ENCODE measurements at regions not wholly inside any gene's neighbourhood (a gene's known extent, or its start where the extent isn't known, plus 50 kb on each side); places are given as distances from the start of the nearest gene placed in this dataset.
"Not testable (repeated sequence)": the region's sequence is repeated elsewhere in the genome, so short reads cannot be mapped to it uniquely, and the experiment has no call there.

DNA sequence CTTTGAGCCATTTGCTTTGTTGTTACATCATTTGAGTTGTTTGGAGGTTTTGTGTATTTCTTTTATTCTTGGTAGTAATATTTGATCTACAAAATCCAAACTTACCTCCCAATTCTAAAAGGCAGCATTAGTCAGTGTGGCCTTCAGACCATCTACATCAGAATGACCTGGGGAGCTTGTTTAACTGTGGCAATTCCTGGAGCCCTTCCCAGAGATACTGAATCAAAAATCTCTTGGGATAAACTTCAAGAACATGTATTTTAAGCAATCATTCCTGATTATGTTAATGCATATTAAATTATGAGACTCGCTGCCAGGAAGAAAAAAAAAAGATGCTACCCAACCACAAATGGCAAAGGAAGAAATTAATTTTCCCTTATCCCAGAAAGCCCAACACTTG is 268.9 kb upstream of the PDE4D start:
- DNase-seq, result no peak

DNA sequence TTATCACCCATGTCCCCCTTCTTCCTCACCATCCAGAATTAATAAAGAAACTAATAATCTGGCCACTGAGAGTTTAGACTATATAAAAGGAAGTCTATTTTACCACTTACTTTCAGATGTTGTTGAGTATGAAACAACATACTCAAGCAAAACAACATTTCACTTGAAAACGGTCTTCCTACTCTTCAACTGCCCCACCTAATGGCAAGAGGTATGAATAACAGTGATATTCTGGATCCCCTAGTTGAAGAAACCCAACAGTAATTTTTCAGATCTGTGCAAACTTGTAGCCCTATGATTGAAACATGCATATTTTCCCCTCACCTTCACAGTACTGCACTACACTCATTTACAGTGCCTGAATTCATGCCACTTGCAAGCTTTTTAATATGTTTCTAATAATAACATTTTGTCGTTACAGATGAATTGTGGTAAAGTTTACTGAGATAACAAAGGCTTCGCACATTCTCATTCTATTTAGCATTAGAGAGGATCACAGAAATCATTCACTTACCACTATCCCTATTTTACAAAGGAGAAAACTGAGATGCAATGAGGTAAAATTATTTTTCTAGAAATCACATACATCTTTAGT is 267.9 kb upstream of the PDE4D start:
- no peak for DNase-seq

DNA sequence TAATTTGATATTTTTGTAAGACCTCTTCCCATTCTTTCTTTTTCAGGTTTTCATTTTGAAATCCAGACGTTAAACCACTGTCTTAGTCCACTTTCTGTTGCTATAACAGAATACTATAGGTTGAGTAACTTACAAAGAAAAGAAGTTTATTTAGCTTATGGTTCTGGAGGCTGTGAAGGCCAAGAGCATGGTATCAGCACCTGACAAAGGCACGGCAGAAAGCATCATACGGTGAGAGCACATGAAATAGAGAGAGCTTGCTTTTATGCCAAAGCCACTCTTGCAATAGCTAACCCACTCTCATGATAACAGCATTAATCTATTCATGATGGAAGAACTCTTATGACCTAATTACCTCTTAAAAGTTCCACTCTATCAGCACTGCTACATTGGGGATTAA is 255.6 kb upstream of the PDE4D start:
- no peak for DNase-seq

GRCh38 chr5:60148366-60148765 is 254.8 kb upstream of the PDE4D start:
- DNase-seq, result no peak

DNA sequence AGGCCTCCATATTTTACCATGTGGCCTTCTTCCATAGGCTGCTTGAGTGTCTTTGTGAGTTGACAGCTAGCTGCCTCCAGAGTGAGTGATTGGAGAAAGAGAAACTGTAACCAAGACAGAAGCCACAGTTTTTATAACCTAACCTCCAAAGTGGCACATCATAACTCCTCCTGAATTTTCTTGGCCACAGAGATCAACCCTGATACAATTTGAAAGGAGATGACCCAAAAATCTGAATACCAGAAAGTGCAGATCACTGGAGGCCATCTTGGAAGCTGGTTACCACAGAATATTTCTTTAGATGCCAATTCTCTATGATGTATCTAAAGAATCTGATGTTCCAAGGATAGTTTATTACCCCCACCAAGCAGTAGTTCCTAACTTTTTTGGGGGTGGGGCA is 254.3 kb upstream of the PDE4D start:
- DNase-seq, result no peak

- DNase-seq, result no peak
These were observed 250.5 kb upstream of the PDE4D start for GRCh38 chr5:60143942-60144549.

DNA sequence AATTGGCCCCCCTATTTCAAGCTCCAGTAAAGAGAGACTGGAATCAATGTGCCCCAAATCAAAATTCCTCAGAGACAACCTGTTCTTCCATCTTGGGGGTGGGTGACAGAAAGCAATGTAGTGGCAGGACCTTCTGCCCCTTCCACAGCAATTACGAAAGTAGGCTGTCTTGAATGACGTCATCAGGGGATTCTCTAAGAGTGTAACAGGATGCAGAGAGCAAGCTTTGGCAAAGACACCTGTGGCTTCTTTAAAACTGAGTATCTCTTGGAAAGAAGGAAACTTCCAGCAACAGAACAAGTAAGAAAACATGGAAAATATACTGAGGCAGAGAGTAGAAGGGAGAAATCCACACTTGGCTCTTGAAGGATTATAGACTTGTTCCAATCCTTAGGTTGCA is 247.6 kb upstream of the PDE4D start:
- DNase-seq, result no peak

GRCh38 chr5:60136841-60137240 is 243.3 kb upstream of the PDE4D start:
- DNase-seq, result no peak

DNA sequence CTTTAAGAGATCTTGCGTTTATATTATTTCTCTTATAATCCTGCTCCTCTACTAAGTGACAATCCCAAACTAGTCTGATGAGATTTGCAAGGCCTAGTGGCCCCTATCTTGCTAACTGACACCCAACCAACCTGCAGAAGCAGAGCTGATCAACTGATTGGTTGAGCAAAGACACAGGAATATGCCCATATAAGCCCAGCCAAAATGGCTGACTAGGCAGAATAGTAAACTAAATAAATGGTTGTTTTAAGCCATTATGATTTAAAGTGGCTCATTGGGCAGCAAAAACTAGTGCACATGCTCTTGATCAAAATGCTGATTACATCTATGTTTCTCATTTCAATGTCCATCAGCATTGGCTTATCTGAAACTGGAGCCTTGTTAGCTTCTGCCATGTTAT is 238.0 kb upstream of the PDE4D start:
- DNase-seq, result no peak

- DNase-seq, result no peak
These were observed 232.1 kb upstream of the PDE4D start for GRCh38 chr5:60125636-60126035.

DNA sequence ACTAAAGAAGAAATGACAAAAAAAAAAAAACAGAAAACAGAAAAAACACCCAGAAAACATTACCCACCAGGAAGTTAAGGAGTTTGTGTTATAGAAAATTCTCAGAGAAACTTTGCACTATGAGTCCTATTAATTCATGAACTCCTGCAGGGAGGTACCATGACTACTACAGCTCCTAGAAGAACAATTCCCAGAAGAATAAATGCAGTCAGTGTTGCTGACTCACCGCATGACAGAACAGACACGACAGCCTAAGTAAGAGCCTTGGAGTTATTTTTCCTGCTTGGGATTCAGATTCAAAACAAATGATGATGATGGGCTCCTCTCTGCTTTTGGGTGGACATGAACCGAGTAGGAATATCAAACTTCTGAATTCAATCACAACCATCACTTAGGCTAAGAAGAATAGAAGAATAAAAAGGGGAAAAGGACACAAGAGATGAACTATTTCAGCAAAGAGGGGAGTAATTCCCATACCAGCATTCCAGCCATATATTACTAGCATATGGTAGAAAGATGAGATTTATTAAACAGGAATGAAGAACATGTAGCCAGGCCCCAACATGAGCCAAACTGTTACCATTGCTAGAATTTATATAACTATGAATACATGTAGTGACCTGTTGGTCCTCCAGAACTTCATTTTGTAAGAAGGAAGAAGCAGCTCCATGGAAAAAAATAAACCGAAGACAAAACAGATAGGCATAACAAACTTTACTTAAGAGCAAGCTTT is 209.6 kb upstream of the PDE4D start:
- no peak for DNase-seq

DNA sequence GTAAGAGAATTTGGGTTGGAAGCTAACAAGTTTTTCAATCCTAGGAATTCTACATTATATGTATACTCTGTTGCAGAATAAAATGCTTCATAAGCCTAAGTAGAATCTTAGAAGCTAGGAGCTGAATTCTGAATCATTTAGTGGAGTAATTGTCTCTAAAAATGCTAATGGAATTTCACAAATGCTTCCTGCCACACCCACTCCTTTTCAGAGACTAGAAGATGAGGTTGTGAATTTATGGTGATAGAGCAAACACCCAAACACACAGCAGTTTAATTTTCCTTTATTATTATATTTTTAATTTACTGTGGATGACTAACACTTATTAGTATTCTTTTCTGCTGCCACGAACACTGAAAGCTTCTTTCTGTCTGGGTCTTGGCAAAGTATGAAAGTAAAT is 208.0 kb upstream of the PDE4D start:
- no peak for DNase-seq

DNA sequence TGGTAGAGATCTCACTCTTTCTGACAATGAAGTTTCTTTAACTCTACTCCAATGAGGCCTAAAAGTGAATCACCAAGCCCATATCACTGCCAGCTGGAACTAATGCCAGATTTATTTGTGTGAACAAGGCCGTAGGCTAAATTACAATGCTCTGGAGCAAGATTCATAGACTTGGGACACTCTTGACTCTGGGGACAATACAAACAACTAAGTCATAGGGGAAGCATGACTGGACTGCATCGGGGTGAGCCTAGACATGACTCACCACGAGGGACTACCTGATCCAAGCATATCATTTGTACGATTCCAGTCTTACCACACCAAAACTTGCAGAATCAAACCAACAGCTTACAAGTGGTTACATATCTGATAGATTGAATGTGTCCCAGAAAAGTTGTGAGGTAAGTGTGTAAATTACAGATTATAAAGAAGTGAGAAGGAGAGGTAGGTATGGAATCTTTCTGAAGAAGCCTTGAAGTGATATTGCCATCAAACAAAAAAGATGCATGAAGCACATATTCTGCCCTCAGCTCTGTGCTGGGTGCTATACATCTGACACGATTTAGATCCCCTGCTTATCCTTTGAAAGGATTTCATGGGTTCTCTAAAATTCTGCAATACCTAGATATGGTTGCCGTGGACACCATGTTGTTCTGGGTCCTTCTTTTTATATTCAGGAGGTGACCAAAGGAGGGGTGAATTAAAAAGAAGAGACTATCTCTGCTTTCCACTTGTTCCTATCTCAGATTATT is 199.3 kb upstream of the PDE4D start:
- no peak for DNase-seq

DNA sequence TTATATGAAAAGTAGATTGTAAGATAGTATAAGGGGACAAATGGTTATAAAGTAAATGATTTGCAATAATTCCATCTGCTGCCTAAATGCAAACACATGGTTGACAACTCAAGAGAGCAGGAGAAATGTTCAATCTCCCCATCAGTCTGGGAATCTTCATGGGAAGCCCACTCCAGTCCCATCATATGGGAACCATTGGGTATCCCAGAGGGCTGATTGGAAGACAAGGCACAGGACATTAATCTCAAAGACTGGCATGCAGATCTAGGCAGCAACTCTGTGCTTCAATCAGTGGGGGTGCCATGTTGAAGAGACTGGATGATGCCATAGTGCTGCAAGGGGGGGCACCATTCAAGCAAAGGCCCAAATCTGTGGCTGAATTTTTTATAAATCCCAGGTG is 193.1 kb upstream of the PDE4D start:
- DNase-seq, result no peak

DNA sequence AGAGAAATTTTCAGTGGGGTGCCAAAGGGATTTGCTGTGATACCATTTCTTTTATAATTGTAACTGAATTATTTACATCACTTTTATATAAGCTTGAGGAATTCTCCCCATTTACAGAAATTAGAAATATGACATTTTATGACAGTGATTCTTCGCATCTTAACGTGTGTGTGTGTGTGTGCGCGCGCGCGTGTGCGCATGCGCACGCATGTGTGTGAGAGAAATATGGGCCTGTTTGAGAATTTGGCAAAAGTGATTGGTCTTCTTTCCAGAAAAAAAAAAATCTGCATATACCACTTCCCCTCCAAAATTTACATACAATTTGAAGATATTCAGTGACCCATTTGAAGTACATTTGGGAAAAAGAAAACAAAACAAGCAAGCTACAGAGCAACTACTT is 190.7 kb upstream of the PDE4D start:
- DNase-seq, result no peak

DNA sequence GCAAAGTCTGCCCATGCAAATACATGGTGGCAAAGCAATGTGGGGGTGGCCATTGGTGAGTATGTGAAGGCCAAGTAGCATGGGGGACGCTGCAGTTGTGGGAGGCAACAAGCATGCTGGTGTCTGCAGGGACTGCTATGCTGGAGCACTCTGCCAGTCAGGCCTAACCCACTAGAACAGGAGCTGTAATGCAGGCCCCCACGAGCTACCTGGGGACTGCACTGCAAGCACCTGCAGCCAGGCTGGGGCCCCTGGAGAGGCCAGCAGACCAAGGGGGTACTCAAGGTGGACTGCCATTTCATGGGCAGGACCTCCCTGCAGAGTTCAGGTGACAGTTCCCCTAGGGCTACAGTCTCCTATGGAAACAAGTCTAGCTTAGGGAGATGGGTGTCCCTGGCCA is 183.8 kb upstream of the PDE4D start:
- DNase-seq, result no peak

DNA sequence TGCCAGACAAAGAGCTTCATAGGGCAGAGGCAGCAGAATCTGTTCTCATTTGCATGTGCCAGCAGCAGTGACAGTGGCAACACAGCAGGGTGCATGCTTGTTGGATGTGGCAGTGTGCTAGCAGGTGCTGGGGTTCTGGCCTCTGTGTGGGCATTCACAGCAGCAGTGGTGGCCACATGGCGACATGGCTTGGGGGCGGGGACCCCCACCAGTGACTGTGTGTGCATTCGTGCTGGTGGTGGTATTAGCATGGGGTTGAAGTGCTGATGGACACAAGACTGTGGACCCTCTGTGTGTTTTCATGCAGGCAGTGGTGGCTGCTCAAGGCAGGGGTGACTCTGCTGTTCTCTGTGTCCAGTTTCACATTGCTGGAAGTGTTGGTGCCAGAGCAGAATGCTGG is 183.2 kb upstream of the PDE4D start:
- no peak for DNase-seq

GRCh38 chr5:60066502-60066901 is 173.0 kb upstream of the PDE4D start:
- no peak for DNase-seq

GRCh38 chr5:60060389-60060788 is 166.9 kb upstream of the PDE4D start:
- DNase-seq, result no peak

GRCh38 chr5:60056191-60056590 is 162.7 kb upstream of the PDE4D start:
- no peak for DNase-seq

DNA sequence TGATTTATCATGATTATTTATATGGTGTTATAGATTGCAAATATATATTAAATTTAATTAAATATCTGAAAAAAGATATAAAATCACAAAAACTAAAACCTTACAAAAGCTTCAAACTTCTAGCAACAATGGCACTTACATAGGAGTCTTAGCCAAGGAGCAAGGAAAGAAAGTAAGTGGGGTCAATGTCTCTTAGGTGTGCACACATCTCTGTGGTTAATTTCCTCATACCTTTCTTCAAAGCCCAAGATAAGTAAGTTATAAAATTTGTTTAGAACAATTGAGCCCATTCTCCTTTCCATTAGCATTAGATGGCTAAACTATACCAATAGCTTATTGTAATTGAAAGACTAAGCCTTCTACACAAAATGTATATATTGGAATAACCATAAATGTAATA is 161.6 kb upstream of the PDE4D start:
- DNase-seq, result no peak

- peak; percentile 13 for DNase-seq
These were observed 148.6 kb upstream of the PDE4D start for GRCh38 chr5:60041996-60042664.

- DNase-seq, result not testable (repeated sequence)
These were observed 148.0 kb upstream of the PDE4D start for GRCh38 chr5:60041508-60041907.
